H1 (cell line): ENCODE measurements at regions not wholly inside any gene's neighbourhood (a gene's known extent, or its start where the extent isn't known, plus 50 kb on each side); places are given as distances from the start of the nearest gene placed in this dataset.

ENCODE experiments used
- CTCF ChIA-PET: fragments of 300-600 bp; sonication (Branson Sonifier 250); formaldehyde crosslinking; loops from one replicate; lab custom pipeline; 2021; ENCODE audit not compliant: partially characterized antibody; lab: Charles Lee
- POLR2A ChIA-PET: fragments of 300-600 bp; sonication (Branson Sonifier 250); formaldehyde crosslinking; loops from one replicate; lab custom pipeline; 2021; ENCODE audit warnings: inconsistent platforms; ENCODE audit not compliant: partially characterized antibody; lab: Charles Lee
- DNase-seq, 2 experiments: peaks; one replicate each; pipeline versions ENCODE4 v3.0.0 to v3.0.0-alpha.2; 2010 to 2022; ENCODE audit warnings: low spot score in 2 of 2, low read depth in 1 of 2, mixed read lengths in 1 of 2
- FAIRE-seq: peaks from 2 replicates; lab custom pipeline; 2011; peaks lifted over from hg19 to GRCh38; lab: Jason Lieb, UNC
- H2AFZ ChIP-seq: 2 replicates; pipeline ENCODE4 v1.8.1; 2012; ENCODE audit warnings: low read length, inconsistent platforms
- H2AK5ac ChIP-seq: 2 replicates; pipeline ENCODE4 v1.6.1; 2013; ENCODE audit warnings: low read depth, low read length
- H2BK120ac ChIP-seq: replicated peaks from 2 replicates; pipeline ENCODE3; 2013; ENCODE audit warnings: low read depth, low read length, inconsistent platforms
- H2BK12ac ChIP-seq: 2 replicates; pipeline ENCODE4 v1.6.1; 2013; ENCODE audit warnings: low read depth, low read length
- H2BK15ac ChIP-seq: 2 replicates; pipeline ENCODE4 v1.6.1; 2013; ENCODE audit warnings: low read length
- H2BK20ac ChIP-seq: 2 replicates; pipeline ENCODE4 v1.6.1; 2013; ENCODE audit warnings: low read length
- H2BK5ac ChIP-seq: 2 replicates; pipeline ENCODE4 v1.6.1; 2013; ENCODE audit warnings: low read depth, low read length
- H3K14ac ChIP-seq: 2 replicates; pipeline ENCODE4 v1.6.1; 2013; ENCODE audit warnings: inconsistent platforms; ENCODE audit not compliant: insufficient read length
- H3K18ac ChIP-seq: 2 replicates; pipeline ENCODE4 v1.6.1; 2013; ENCODE audit warnings: low read length; ENCODE audit errors: extremely low read depth
- H3K23ac ChIP-seq: 2 replicates; pipeline ENCODE4 v1.6.1; 2013; ENCODE audit warnings: inconsistent platforms; ENCODE audit not compliant: insufficient read length
- H3K23me2 ChIP-seq: 2 replicates; pipeline ENCODE4 v1.6.1; 2013; ENCODE audit warnings: low read depth, low read length
- H3K27ac ChIP-seq: 2 replicates; pipeline ENCODE4 v1.6.1; 2011; ENCODE audit warnings: low read depth, low read length, inconsistent platforms
- H3K27me3 ChIP-seq, 4 experiments: replicated peaks in 1 of 4; 1 replicate in 1 of 4; 2 replicates in 3 of 4; pipeline versions ENCODE4 v1.6.1 to v1.8.1; 2011 to 2013; ENCODE audit warnings: low read length in 3 of 4, mild to moderate bottlenecking in 3 of 4, inconsistent platforms in 2 of 4, mixed read lengths in 2 of 4, moderate library complexity in 1 of 4; ENCODE audit not compliant: control insufficient read depth in 3 of 4, insufficient read depth in 3 of 4; ENCODE audit errors: extremely low read depth in 1 of 4
- H3K36me3 ChIP-seq, 4 experiments: 2 replicates each; pipeline versions ENCODE4 v1.6.1 to v1.8.1; 2011 to 2013; ENCODE audit warnings: mild to moderate bottlenecking in 4 of 4, low read length in 3 of 4, moderate library complexity in 2 of 4, control low read depth in 1 of 4, inconsistent platforms in 1 of 4; ENCODE audit not compliant: insufficient read depth in 4 of 4, control insufficient read depth in 2 of 4
- H3K4ac ChIP-seq: replicated peaks from 2 replicates; pipeline ENCODE3; 2013; ENCODE audit warnings: low read length, low read depth, mixed read lengths, inconsistent platforms; ENCODE audit not compliant: insufficient read length
- H3K4me1 ChIP-seq, 4 experiments: replicated peaks in 1 of 4; 1 replicate in 1 of 4; 2 replicates in 3 of 4; pipeline versions ENCODE4 v1.6.1 to v1.8.1; 2011 to 2013; ENCODE audit warnings: low read length in 3 of 4, inconsistent platforms in 2 of 4, mixed read lengths in 1 of 4; ENCODE audit not compliant: insufficient read depth in 4 of 4, control insufficient read depth in 3 of 4
- H3K4me2 ChIP-seq, 2 experiments: 2 replicates each; pipeline versions ENCODE4 v1.6.1 to v1.8.1; 2011 to 2013; ENCODE audit warnings: low read depth in 2 of 2, low read length in 2 of 2, control low read depth in 1 of 2, inconsistent platforms in 1 of 2, mild to moderate bottlenecking in 1 of 2; ENCODE audit not compliant: insufficient read depth in 1 of 2
- H3K4me3 ChIP-seq, 4 experiments: fragments of 200-600, 300-600 bp in 1 of 4; sonication (generic), shearing (Covaris generic), sonication (Bioruptor Twin) in 1 of 4; 2 replicates each; pipeline versions ENCODE4 v1.5.1 to v1.8.1; 2011 to 2016; ENCODE audit warnings: low read length in 4 of 4, low read depth in 3 of 4, control low read depth in 2 of 4, inconsistent platforms in 2 of 4, mild to moderate bottlenecking in 2 of 4, mixed read lengths in 1 of 4, moderate library complexity in 1 of 4; ENCODE audit not compliant: insufficient read depth in 2 of 4; ENCODE audit errors: extremely low read depth in 1 of 4
- H3K56ac ChIP-seq: replicated peaks from 2 replicates; pipeline ENCODE3; 2013; ENCODE audit warnings: low read depth, mild to moderate bottlenecking, mixed read lengths, low read length, inconsistent platforms; ENCODE audit not compliant: insufficient read length
- H3K79me1 ChIP-seq: 2 replicates; pipeline ENCODE4 v1.6.1; 2013; ENCODE audit warnings: low read depth, low read length, control low read depth
- H3K79me2 ChIP-seq, 2 experiments: 2 replicates each; pipeline versions ENCODE4 v1.6.1 to v1.8.1; 2012 to 2013; ENCODE audit warnings: low read length in 2 of 2, mild to moderate bottlenecking in 2 of 2, inconsistent platforms in 1 of 2; ENCODE audit not compliant: insufficient read depth in 2 of 2, control insufficient read depth in 1 of 2
- H3K9ac ChIP-seq, 4 experiments: replicated peaks in 1 of 4; 1 replicate in 1 of 4; 2 replicates in 3 of 4; pipeline versions ENCODE4 v1.6.1 to v1.8.1; 2011 to 2013; ENCODE audit warnings: low read depth in 3 of 4, low read length in 3 of 4, control low read depth in 2 of 4, mild to moderate bottlenecking in 2 of 4, moderate library complexity in 2 of 4, inconsistent platforms in 1 of 4; ENCODE audit errors: extremely low read depth in 1 of 4
- H3K9me3 ChIP-seq, 2 experiments: 2 replicates each; pipeline versions ENCODE4 v1.6.1 to v1.8.1; 2012 to 2013; ENCODE audit warnings: mild to moderate bottlenecking in 2 of 2, moderate library complexity in 2 of 2, control low read depth in 1 of 2, inconsistent platforms in 1 of 2, low read depth in 1 of 2, low read length in 1 of 2, mixed read lengths in 1 of 2; ENCODE audit not compliant: insufficient read depth in 2 of 2
- H4K20me1 ChIP-seq, 2 experiments: replicated peaks in 1 of 2; 2 replicates each; pipeline versions ENCODE3 to v1.8.1; 2011 to 2013; ENCODE audit warnings: inconsistent platforms in 2 of 2, low read length in 2 of 2, mild to moderate bottlenecking in 1 of 2; ENCODE audit not compliant: insufficient read depth in 2 of 2, control insufficient read depth in 1 of 2
- H4K5ac ChIP-seq: 2 replicates; pipeline ENCODE4 v1.6.1; 2013; ENCODE audit warnings: low read length, low read depth, mixed read lengths, inconsistent platforms; ENCODE audit not compliant: insufficient read length
- H4K8ac ChIP-seq: 2 replicates; pipeline ENCODE4 v1.8.0; 2013; ENCODE audit warnings: mild to moderate bottlenecking, moderate library complexity, low read length, inconsistent platforms; ENCODE audit not compliant: insufficient read depth; ENCODE audit errors: extremely low read depth
- H4K91ac ChIP-seq: replicated peaks from 2 replicates; pipeline ENCODE3; 2013; ENCODE audit warnings: low read length, mixed read lengths, inconsistent platforms; ENCODE audit not compliant: insufficient read length
- BACH1 ChIP-seq: IDR thresholded peaks from 2 replicates; pipeline ENCODE4 v1.6.1; 2012; ENCODE audit warnings: low read length, improper control_type of control experiment
- BCL11A ChIP-seq, 2 experiments: IDR thresholded peaks; one replicate each; pipeline ENCODE4 v1.6.1; 2011; ENCODE audit warnings: low read depth in 2 of 2, low read length in 2 of 2, mild to moderate bottlenecking in 2 of 2
- CHD2 ChIP-seq: IDR thresholded peaks from 2 replicates; pipeline ENCODE4 v1.6.1; 2012; ENCODE audit warnings: low read length, improper control_type of control experiment
- EGR1 ChIP-seq: IDR thresholded peaks from 2 replicates; pipeline ENCODE4 v1.6.1; 2011; ENCODE audit warnings: low read depth, low read length, borderline replicate concordance
- GABPA ChIP-seq: IDR thresholded peaks from 2 replicates; pipeline ENCODE4 v1.6.1; 2011; ENCODE audit warnings: mild to moderate bottlenecking, low read length, moderate library complexity, borderline replicate concordance; ENCODE audit not compliant: insufficient read depth
- HDAC2 ChIP-seq, 2 experiments: fragments of 300-600 bp in 1 of 2; sonication (generic) in 1 of 2; IDR thresholded peaks; 2 replicates each; pipeline ENCODE4 v1.6.1; 2011 to 2012; ENCODE audit warnings: low read depth in 2 of 2, low read length in 2 of 2, mild to moderate bottlenecking in 2 of 2, moderate library complexity in 2 of 2, borderline replicate concordance in 1 of 2, inconsistent platforms in 1 of 2
- POU5F1 ChIP-seq: IDR thresholded peaks from 2 replicates; pipeline ENCODE4 v1.6.1; 2011; ENCODE audit warnings: low read depth, mild to moderate bottlenecking, low read length, moderate library complexity
- RAD21 ChIP-seq, 2 experiments: IDR thresholded peaks in 1 of 2; conservative IDR thresholded peaks in 1 of 2; 2 replicates each; pipeline ENCODE4 v1.6.1; 2011; ENCODE audit warnings: low read depth in 2 of 2, low read length in 2 of 2, improper control_type of control experiment in 1 of 2, inconsistent platforms in 1 of 2, mild to moderate bottlenecking in 1 of 2, moderate library complexity in 1 of 2
- SAP30 ChIP-seq: fragments of 300-600 bp; sonication (generic); IDR thresholded peaks from 2 replicates; pipeline ENCODE4 v1.7.1; 2012; ENCODE audit warnings: low read length, moderate library complexity, mild to moderate bottlenecking, inconsistent platforms; ENCODE audit not compliant: insufficient read depth, insufficient replicate concordance
- SIN3A ChIP-seq, 2 experiments: IDR thresholded peaks in 1 of 2; conservative IDR thresholded peaks in 1 of 2; 2 replicates each; pipeline ENCODE4 v1.6.1; 2011 to 2012; ENCODE audit warnings: low read length in 2 of 2, improper control_type of control experiment in 1 of 2, low read depth in 1 of 2, mild to moderate bottlenecking in 1 of 2
- SIRT6 ChIP-seq: IDR thresholded peaks from one replicate; pipeline ENCODE4 v1.7.1; 2012; ENCODE audit warnings: low read length, inconsistent platforms
- SIX5 ChIP-seq: IDR thresholded peaks from 2 replicates; pipeline ENCODE4 v1.6.1; 2011; ENCODE audit warnings: mild to moderate bottlenecking, low read depth, low read length
- SRF ChIP-seq: IDR thresholded peaks from 2 replicates; pipeline ENCODE4 v1.6.1; 2011; ENCODE audit warnings: mild to moderate bottlenecking, low read depth, low read length, moderate library complexity
- SUZ12 ChIP-seq: fragments of 200-600 bp; sonication (generic); IDR thresholded peaks from 2 replicates; pipeline ENCODE4 v1.6.1; 2012; ENCODE audit warnings: mild to moderate bottlenecking, inconsistent platforms, low read length, moderate library complexity, mixed read lengths
- TAF1 ChIP-seq: IDR thresholded peaks from 2 replicates; pipeline ENCODE4 v1.6.1; 2011; ENCODE audit warnings: mild to moderate bottlenecking, low read depth, low read length
- WGBS, 2 experiments: shearing (Covaris generic) in 1 of 2; methylation state at CpG; one replicate each; pipeline versions ENCODE4 v1.1.6 to v1.1.7; 2013 to 2015; ENCODE audit warnings: low lambda C conversion rate in 2 of 2, mixed read lengths in 2 of 2, inconsistent platforms in 1 of 2, low coverage in 1 of 2, missing lambda C conversion rate in 1 of 2; ENCODE audit not compliant: insufficient replicate concordance in 2 of 2, insufficient coverage in 1 of 2, insufficient read length in 1 of 2; ENCODE audit errors: extremely low coverage in 1 of 2, missing lambda C conversion rate in 1 of 2; 5-methylcytosine and 5-hydroxymethylcytosine counted together

DNA sequence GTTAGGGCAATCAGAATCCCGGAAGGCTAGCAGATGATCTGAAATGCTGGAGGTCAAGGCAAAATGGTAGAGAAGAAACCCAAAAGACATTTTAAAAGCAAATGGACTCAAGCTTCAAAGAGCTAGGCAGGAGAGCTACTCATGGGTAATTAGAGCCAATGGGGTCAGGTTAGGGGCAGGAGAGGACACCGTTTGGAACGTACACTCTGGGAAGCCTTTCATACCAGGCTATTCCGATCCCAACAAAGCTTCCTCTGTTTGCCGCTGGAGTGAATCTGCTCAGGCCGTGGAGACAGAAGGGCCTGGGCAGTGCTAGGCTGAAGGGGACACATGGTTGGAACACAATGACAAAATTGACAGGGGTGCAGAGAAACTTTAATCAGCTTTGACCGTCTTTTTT is 346.6 kb downstream of the RPS6KC1 start:
- Histone ChIP-seq H3K27me3 (no peaks in the 10 kb centered on the region), H3K4me1 (peaks cover 0 to 8% (median 2%) of the 10 kb centered on the region in 4 experiments; a peak in 3 of 7 replicates), H3K4ac (no peak overlapping the region), H3K18ac (no peak overlapping the region), H2AK5ac (no peak overlapping the region), H2AFZ (no peak overlapping the region), H3K14ac (no peak overlapping the region), H4K8ac (no peak overlapping the region), H4K91ac (no peak overlapping the region), H2BK20ac (no peak overlapping the region), H2BK15ac (no peak overlapping the region), H3K9me3 (no peaks in the 10 kb centered on the region), H3K23ac (no peak overlapping the region), H3K9ac (no peak overlapping the region), H3K36me3 (no peaks in the 10 kb centered on the region), H2BK5ac (no peak overlapping the region), H4K20me1 (no peaks in the 10 kb centered on the region), H3K4me3 (no peak overlapping the region), H3K79me2 (no peaks in the 10 kb centered on the region), H2BK12ac (no peak overlapping the region), H3K27ac (no peak overlapping the region), H3K79me1 (no peaks in the 10 kb centered on the region), H2BK120ac (no peak overlapping the region), H3K56ac (no peak overlapping the region), H3K23me2 (no peaks in the 10 kb centered on the region), H4K5ac (no peak overlapping the region), H3K4me2 (no peak overlapping the region)
- CTCF ChIA-PET, result interaction anchor here (0.6 to 1.0 kb wide), 4 partner anchors 22 to 276 kb away, joined by 3 read pairs; no protein-coding TSS in a partner anchor
- DNase-seq, result no peak
- POLR2A ChIA-PET, result no interaction called here
- no peak for FAIRE-seq
- 96% methylated on average over 6 of the region's 7 CpGs; no CpG with 5 or more reads in 1 of the 2 experiments for WGBS, 2 experiments
- TF ChIP-seq SIX5, result no peak
- TF ChIP-seq SIN3A (conservative IDR thresholded peaks at IDR 0.05 in 1 of 2, IDR thresholded peaks at IDR 0.05 in 1 of 2; ENCODE audit: low read depth in 1 of 2, low read length in 2 of 2), result no peak
- TF ChIP-seq SRF, result no peak
- no peak for TF ChIP-seq TAF1
- no peak for TF ChIP-seq RAD21 (IDR thresholded peaks at IDR 0.05 in 1 of 2, conservative IDR thresholded peaks at IDR 0.05 in 1 of 2; ENCODE audit: low read depth in 2 of 2, low read length in 2 of 2)
- no peak for TF ChIP-seq BCL11A (IDR thresholded peaks at IDR 0.05; ENCODE audit: low read depth in 2 of 2, low read length in 2 of 2)
- no peak for TF ChIP-seq BACH1
- TF ChIP-seq HDAC2 (IDR thresholded peaks at IDR 0.05; ENCODE audit: borderline replicate concordance in 1 of 2, low read depth in 2 of 2, low read length in 2 of 2), result no peak
- no peak for TF ChIP-seq SUZ12
- no peak for TF ChIP-seq POU5F1
- no peak for TF ChIP-seq SIRT6
- no peak for TF ChIP-seq GABPA
- no peak for TF ChIP-seq EGR1
- TF ChIP-seq SAP30, result no peak
- no peak for TF ChIP-seq CHD2
